ENCODE measurements at regions not wholly inside any gene's neighbourhood (a gene's known extent, or its start where the extent isn't known, plus 50 kb on each side); places are given as distances from the start of the nearest gene placed in this dataset.

DNA sequence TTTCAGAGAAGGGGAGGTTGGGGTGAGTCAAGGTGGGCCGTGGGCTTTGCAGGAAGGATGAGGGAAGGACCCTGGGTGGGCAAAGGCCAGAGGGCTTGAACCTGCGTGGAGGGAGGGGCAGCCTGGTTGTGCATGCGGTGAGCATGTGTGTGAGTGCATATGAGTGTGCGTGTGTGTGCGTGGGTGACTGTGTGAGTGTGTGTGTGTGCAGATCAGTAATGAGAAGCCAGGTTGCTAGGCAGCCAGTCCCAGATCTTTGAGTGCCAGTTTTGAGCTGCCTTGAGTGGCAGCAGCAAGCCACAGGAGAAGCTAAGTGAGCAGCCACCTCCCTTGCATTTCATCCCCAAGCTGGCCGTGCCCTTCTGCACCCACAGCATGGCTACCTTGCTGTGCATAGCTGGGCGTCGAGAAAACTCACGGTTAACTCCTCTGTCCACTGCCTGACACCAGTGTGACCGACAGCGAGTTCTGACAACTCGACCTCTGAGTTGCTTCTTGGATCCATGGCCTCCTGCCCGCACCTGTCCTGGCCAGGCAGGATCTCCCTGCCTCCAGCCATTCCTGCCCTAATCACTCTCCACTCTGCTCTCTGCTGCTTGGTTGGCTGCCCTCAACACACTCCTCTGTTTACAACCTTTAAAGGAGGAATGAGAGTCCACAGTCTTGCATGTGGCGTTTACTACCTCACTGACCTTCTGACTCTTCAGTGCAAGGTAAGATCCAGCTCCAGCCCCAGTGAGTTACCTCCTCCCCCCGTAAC lies 775.4 kb downstream of the TYW1 start:
- TF ChIP-seq, protein P1, sequence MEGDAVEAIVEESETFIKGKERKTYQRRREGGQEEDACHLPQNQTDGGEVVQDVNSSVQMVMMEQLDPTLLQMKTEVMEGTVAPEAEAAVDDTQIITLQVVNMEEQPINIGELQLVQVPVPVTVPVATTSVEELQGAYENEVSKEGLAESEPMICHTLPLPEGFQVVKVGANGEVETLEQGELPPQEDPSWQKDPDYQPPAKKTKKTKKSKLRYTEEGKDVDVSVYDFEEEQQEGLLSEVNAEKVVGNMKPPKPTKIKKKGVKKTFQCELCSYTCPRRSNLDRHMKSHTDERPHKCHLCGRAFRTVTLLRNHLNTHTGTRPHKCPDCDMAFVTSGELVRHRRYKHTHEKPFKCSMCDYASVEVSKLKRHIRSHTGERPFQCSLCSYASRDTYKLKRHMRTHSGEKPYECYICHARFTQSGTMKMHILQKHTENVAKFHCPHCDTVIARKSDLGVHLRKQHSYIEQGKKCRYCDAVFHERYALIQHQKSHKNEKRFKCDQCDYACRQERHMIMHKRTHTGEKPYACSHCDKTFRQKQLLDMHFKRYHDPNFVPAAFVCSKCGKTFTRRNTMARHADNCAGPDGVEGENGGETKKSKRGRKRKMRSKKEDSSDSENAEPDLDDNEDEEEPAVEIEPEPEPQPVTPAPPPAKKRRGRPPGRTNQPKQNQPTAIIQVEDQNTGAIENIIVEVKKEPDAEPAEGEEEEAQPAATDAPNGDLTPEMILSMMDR (IDR thresholded peaks at IDR 0.05) = no peak
- TF ChIP-seq POLR2A (IDR thresholded peaks at IDR 0.05) = no peak
